Pancreas (tissue), 10 donors: ENCODE measurements at regions not wholly inside any gene's neighbourhood (a gene's known extent, or its start where the extent isn't known, plus 50 kb on each side); places are given as distances from the start of the nearest gene placed in this dataset.

Experiments used
- ATAC-seq, 4 donors: fragments of 200-7000 bp; cut with Tn5 transposase; one replicate each; pipeline versions ENCODE4 v1.8.0 to v1.9.1; 2020; ENCODE audit warnings: mild to moderate bottlenecking in 4 of 4, moderate library complexity in 4 of 4
- DNase-seq, 6 donors: peaks; one replicate each; pipeline ENCODE4 v3.0.0-alpha.2; 2020
- FAIRE-seq: peaks from 2 replicates; lab custom pipeline; 2012; peaks lifted over from hg19 to GRCh38; lab: Jason Lieb, UNC
- H3K27ac ChIP-seq, 4 donors: fragments of 200-600 bp; sonication (generic); 1 replicate in 3 of 4; 2 replicates in 1 of 4; pipeline versions ENCODE4 v1.5.0 to v1.8.0; 2020
- H3K27me3 ChIP-seq, 4 donors: fragments of 200-600 bp; one replicate each; pipeline ENCODE4 v1.8.0; 2021
- H3K36me3 ChIP-seq, 3 donors: fragments of 200-600 bp; sonication (generic) in 1 of 3; one replicate each; pipeline versions ENCODE4 v1.5.0 to v1.8.0; 2020 to 2021
- H3K4me1 ChIP-seq, 3 donors: fragments of 200-600 bp; one replicate each; pipeline ENCODE4 v1.8.0; 2021
- H3K4me3 ChIP-seq, 4 donors: fragments of 200-600 bp; sonication (generic) in 2 of 4; one replicate each; pipeline versions ENCODE4 v1.5.0 to v1.8.0; 2020 to 2021
- H3K9me3 ChIP-seq, 4 donors: fragments of 200-600 bp; one replicate each; pipeline ENCODE4 v1.8.0; 2021
- CTCF ChIP-seq, 4 donors: fragments of 200-600 bp; sonication (generic) in 3 of 4; IDR thresholded peaks; one replicate each; pipeline versions ENCODE4 v1.5.0 to v1.8.0; 2021; ENCODE audit warnings: antibody characterized with exemption in 4 of 4
- WGBS, 2 donors: extraction: QIAGEN DNeasy Blood & Tissue Kit; methylation state at CpG; one replicate each; pipeline ENCODE4 v1.1.7; 2013; 5-methylcytosine and 5-hydroxymethylcytosine counted together
- intact Hi-C, 3 donors: fragments of 100-400 bp; cut with DNase I; formaldehyde crosslinking; loops; one replicate each; pipeline versions ENCODE4 v1.11.1 to v1.14.2; 2022
- donor health status: healthy with polysubstance abuse.
- donor health status: DM: no; HTN: no; CAD: no; lungs with moderate emphysema.
- donor health status: DM: no; HTN: no; CAD: no.
- donor health status: control.
- donor health status: control.
- donor health status: Bipolar disorder and iron deficiency.
- donor health status: DM: yes; HTN: yes; CAD: no.
- donor health status: DM: no; HTN: no; CAD: no.
- donor health status: DM: no; HTN: no; CAD: no.
- donor health status: DM: yes; HTN: yes; CAD: no.

DNA sequence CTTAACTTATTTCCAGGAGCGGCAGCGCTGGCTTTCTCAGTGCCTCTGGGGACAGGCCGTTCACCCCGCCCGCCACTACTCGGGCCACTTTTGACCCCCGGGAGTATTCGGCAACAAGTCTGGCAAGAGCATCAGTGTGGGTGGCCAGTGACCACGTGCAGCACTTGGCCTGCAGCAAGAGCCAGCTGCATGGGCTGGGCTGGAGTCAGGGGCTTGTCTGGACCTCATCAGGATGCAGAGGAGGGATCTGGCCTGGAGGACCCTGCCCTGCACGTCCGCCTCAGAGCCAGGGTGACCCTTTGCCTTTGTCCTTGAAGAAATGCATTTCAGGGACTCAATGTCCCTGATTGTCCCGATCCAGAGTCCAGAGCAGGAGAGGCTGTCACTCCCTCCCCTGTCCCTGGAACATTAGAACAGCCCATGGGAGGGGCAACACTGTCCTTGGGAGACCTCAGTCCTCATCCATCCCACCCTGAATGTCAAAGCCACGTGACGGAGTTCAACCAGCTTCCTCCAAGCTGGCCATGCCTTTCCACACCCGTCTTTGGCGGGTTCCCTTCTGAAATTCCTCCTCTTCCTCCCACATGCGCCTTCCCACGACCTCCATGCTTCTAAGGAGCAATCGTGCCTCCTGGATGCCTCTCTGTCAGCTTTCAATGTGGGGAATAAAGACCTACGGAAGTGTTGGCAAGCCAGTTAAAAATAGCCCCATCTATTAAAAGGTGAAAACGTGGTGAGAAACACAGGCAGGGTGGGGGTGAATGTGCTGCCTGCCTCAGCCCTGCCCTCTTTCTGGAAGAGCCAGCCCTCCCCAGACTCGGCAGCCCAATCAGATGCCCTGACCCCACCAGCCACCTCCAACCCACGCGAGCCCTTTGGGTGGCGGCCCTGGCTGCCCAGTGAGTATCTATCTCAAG, 99.0 kb downstream of the OLFM1 start:
- WGBS, 2 donors: 43 to 53% methylated on average over 25 of the region's 25 CpGs
- Histone ChIP-seq H3K27me3 (no peaks in the 10 kb centered on the region), H3K4me3 (no peak overlapping the region), H3K4me1 (no peaks in the 10 kb centered on the region), H3K9me3 (no peaks in the 10 kb centered on the region), H3K36me3 (no peaks in the 10 kb centered on the region), H3K27ac (no peak overlapping the region)
- no peak for TF ChIP-seq CTCF (IDR thresholded peaks at IDR 0.05)
- FAIRE-seq (no peak), DNase-seq (peak in 1 of 6 donors; percentile 35), ATAC-seq (no peak)
- intact Hi-C loops: no loop called here

- DNase-seq (peak in 1 of 6 donors; percentile 52), ATAC-seq (no peak), FAIRE-seq (no peak)
- H3K4me1 ChIP-seq: no peaks in the 10 kb centered on the region
- H3K36me3 ChIP-seq: no peaks in the 10 kb centered on the region
- H3K9me3 ChIP-seq: no peaks in the 10 kb centered on the region
- WGBS, 2 donors: 64 to 77% methylated on average over 11 to 14 of the region's 14 CpGs
- no peak overlapping the region for H3K4me3 ChIP-seq
- intact Hi-C loops: no loop called here
- no peak overlapping the region for H3K27ac ChIP-seq
- no peak for TF ChIP-seq CTCF (IDR thresholded peaks at IDR 0.05)
- no peaks in the 10 kb centered on the region for H3K27me3 ChIP-seq
Observed at GRCh38 chr9:135187365-135187764, 99.9 kb downstream of the OLFM1 start.

DNA sequence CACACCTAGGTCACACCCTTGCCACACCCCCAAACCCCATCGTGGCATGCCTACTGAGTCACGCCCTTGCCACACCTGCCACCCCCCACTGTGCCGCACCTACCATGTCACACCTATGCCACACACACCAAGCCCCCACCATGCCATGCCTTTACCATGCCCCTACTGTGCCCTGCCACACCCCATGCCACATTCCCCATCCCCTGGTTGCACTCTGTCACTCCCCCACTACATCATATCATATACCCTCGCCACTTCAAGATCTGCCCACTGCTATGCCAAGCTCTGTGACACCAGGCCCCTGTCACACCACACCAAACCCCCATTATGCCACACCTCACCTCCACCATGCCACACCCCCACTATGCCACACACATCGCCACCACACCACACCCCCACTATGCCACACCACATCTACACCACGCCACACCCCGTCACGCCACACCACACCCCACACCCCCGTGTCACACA, 101.2 kb downstream of the OLFM1 start:
- WGBS, 2 donors: 79 to 90% methylated on average over 9 of the region's 9 CpGs
- H3K36me3 ChIP-seq: no peaks in the 10 kb centered on the region
- no peak overlapping the region for H3K27ac ChIP-seq
- intact Hi-C loops: no loop called here
- TF ChIP-seq CTCF (IDR thresholded peaks at IDR 0.05): no peak
- H3K9me3 ChIP-seq: no peaks in the 10 kb centered on the region
- H3K4me3 ChIP-seq: no peak overlapping the region
- FAIRE-seq (no peak), ATAC-seq (no peak), DNase-seq (peak in 1 of 6 donors; percentile 52)
- no peaks in the 10 kb centered on the region for H3K4me1 ChIP-seq
- no peaks in the 10 kb centered on the region for H3K27me3 ChIP-seq

- ATAC-seq: no peak
- H3K4me1 ChIP-seq: no peaks in the 10 kb centered on the region
Observed at GRCh38 chr9:135189497-135189896, 102.0 kb downstream of the OLFM1 start.

More at GRCh38 chr9:135189497-135189896, 102.0 kb downstream of the OLFM1 start:
- Histone ChIP-seq H3K36me3 (no peaks in the 10 kb centered on the region), H3K9me3 (no peaks in the 10 kb centered on the region), H3K4me3 (no peak overlapping the region), H3K27me3 (no peaks in the 10 kb centered on the region), H3K27ac (no peak overlapping the region)
- peak in 1 of 6 donors; percentile 16 for DNase-seq
- FAIRE-seq: no peak
- TF ChIP-seq CTCF (IDR thresholded peaks at IDR 0.05): no peak
- 90 to 95% methylated on average over 5 of the region's 5 CpGs for WGBS, 2 donors
- intact Hi-C loops: no loop called here
